Stomach smooth muscle (tissue), 2 donors: ENCODE measurements at regions not wholly inside any gene's neighbourhood (a gene's known extent, or its start where the extent isn't known, plus 50 kb on each side); places are given as distances from the start of the nearest gene placed in this dataset.

ENCODE experiments used
- H3K27ac ChIP-seq: one replicate; pipeline ENCODE4 v1.7.0; 2013; ENCODE audit warnings: mild to moderate bottlenecking, low read length, inconsistent platforms
- H3K27me3 ChIP-seq, 2 donors: one replicate each; pipeline ENCODE4 v1.7.0; 2013; ENCODE audit warnings: low read length in 2 of 2; ENCODE audit not compliant: insufficient read depth in 2 of 2, control insufficient read depth in 1 of 2
- H3K36me3 ChIP-seq, 2 donors: one replicate each; pipeline ENCODE4 v1.7.0; 2013; ENCODE audit warnings: low read length in 2 of 2; ENCODE audit not compliant: control insufficient read depth in 2 of 2, insufficient read depth in 2 of 2
- H3K4me1 ChIP-seq: one replicate; pipeline ENCODE4 v1.7.0; 2013; ENCODE audit warnings: low read length; ENCODE audit not compliant: control insufficient read depth, insufficient read depth
- H3K4me3 ChIP-seq, 2 donors: one replicate each; pipeline ENCODE4 v1.7.0; 2013; ENCODE audit warnings: low read length in 2 of 2
- H3K9ac ChIP-seq, 2 donors: one replicate each; pipeline ENCODE4 v1.7.0; 2013; ENCODE audit warnings: low read length in 2 of 2, mild to moderate bottlenecking in 1 of 2
- H3K9me3 ChIP-seq, 2 donors: one replicate each; pipeline ENCODE4 v1.7.0; 2013; ENCODE audit warnings: low read length in 2 of 2; ENCODE audit not compliant: control insufficient read depth in 2 of 2
- donor health status: healthy.
- donor health status: Pancreatic carcinoma.

DNA sequence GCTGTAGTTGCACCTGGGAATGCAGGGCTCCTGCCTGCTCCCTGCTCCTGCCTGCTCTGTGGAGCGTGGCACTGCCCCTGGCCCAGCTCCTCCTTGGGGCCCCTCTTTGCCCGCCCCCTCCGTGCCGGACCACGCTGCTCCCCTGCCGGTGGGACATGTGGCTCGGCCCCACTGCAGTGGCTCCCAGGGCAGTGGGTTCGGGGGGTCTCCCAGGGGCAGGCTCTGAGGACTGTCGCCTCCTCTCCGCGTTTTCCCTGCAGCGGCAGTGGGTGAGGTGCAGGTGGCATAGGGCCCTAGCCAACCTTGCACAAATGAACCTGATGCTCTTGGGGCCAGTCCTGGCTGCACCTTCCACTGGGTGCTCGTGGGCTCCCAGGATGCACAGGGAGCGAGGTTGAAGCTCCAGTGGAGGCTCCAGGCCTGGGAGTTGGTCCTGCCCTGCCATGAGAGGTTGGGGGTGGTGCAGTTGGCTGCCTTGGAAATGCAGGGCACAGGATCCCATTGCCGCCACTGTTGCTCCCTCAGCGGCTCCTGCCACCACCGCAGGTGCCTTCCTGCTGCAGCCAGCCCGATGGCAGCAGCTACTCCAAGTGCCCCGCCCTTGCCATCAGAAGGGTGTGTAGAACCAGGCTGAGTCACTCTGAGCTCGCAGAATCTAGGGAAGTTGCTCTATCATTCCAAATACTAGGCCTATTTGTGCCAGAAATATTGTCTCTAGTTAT, 313.1 kb upstream of the SYT4 start:
- no peak overlapping the region for H3K9ac ChIP-seq

DNA sequence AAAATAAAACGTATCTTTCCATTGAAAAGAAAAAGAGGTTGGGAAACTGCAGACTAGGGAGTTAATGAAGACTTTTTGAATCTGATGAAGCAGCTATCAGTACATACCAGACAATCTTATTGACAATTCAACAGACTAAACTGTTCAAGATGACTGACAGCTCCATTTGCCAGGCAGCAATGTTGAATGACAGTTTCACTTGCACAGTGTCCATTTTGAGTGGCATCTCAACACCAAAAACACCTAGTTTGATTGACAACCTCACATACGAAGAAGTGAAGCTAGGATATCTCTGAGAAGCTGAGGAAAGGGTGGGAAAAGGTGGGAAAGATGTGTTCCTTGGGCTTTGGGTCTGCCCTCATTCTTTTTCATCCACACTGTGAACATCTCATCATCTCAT, 315.0 kb upstream of the SYT4 start:
- no peak overlapping the region for H3K4me3 ChIP-seq
- no peak overlapping the region for H3K9ac ChIP-seq
- no peaks in the 10 kb centered on the region for H3K9me3 ChIP-seq
- no peaks in the 10 kb centered on the region for H3K4me1 ChIP-seq
- H3K27me3 ChIP-seq, result no peaks in the 10 kb centered on the region
- H3K36me3 ChIP-seq, result no peaks in the 10 kb centered on the region
- H3K27ac ChIP-seq, result no peak overlapping the region

More for the DNA sequence above, 313.1 kb upstream of the SYT4 start:
- no peaks in the 10 kb centered on the region for H3K4me1 ChIP-seq
- H3K27me3 ChIP-seq, result no peaks in the 10 kb centered on the region
- H3K9me3 ChIP-seq, result no peaks in the 10 kb centered on the region
- no peak overlapping the region for H3K27ac ChIP-seq
- no peak overlapping the region for H3K4me3 ChIP-seq
- H3K36me3 ChIP-seq, result no peaks in the 10 kb centered on the region

DNA sequence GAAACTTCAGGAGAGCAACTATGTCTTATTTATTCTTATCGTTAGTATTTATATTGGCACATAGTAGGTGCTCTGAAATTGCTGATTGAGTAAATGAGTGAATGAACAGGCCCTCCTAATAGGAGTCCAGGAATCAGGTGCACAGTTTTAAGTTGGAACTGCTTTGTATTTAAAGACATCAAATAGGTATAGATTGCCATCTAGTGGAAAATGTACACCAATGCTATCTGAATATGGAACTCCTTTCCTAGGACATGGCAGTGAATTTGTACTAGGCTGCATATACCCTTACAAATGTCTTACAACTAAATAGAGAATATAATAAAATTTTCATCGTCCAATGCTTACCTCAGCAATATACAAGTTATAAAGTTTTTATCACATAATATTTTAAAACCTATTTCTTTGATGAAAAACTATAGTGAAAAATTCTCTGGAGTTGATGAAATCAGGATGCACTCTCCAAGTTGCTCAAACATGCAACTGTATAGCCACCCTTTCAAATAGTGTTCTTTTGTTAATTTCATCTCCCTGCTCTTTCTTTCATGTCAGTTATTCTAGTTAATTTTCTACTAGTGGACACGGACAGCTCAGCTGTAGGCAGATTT, 318.9 kb upstream of the SYT4 start:
- Histone ChIP-seq H3K4me3 (no peak overlapping the region), H3K9me3 (no peaks in the 10 kb centered on the region), H3K36me3 (no peaks in the 10 kb centered on the region), H3K9ac (no peak overlapping the region), H3K4me1 (no peaks in the 10 kb centered on the region), H3K27ac (no peak overlapping the region), H3K27me3 (no peaks in the 10 kb centered on the region)

DNA sequence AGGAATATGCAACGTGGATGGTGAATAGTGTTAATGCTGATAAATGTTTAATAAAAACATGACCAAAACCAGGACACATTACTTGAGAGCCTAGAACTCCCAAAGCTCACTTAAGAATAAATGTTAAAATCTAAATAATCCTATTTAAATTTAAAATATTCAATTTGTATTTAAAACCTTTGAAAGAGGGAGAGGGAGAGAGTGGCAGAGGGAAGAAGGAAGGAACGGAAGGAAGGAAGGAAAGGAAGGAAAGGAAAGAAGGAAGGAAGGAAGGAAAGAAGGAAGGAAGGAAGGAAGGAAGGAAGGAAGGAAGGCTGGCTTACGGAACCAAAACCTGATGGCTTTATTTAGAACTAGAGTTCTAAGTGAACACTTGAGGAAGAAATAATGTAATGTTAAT, 324.1 kb upstream of the SYT4 start:
- H3K36me3 ChIP-seq, result no peaks in the 10 kb centered on the region
- no peaks in the 10 kb centered on the region for H3K4me1 ChIP-seq
- no peak overlapping the region for H3K4me3 ChIP-seq
- H3K27ac ChIP-seq, result no peak overlapping the region
- H3K9me3 ChIP-seq, result peaks cover 0 to 9% of the 10 kb centered on the region in 2 donors
- no peaks in the 10 kb centered on the region for H3K27me3 ChIP-seq
- H3K9ac ChIP-seq, result no peak overlapping the region

DNA sequence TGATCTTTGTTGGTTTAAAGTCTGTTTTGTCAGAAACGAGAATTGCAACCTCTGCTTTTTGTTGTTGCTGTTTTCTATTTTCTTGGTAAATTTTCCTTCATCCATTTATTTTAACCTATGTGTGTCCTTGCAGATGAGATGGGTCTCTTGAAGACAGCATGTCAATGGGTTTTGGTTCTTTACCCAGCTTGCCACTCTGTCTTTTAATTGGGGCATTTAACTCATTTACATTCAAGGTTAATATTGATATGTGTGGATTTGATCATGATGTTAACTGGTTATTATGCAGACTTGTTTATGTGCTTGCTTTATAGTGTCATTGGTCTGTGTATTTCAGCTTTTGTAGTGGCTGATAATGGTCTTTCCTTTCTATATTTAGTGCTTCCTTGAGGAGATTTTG, 327.9 kb upstream of the SYT4 start:
- H3K27ac ChIP-seq, result no peak overlapping the region
- no peaks in the 10 kb centered on the region for H3K36me3 ChIP-seq
- no peak overlapping the region for H3K4me3 ChIP-seq
- H3K4me1 ChIP-seq, result no peaks in the 10 kb centered on the region
- no peaks in the 10 kb centered on the region for H3K27me3 ChIP-seq
- no peak overlapping the region for H3K9ac ChIP-seq
- H3K9me3 ChIP-seq, result peaks cover 0 to 9% of the 10 kb centered on the region in 2 donors

GRCh38 chr18:43606795-43607194, 329.5 kb upstream of the SYT4 start:
- Histone ChIP-seq H3K4me3 (no peak overlapping the region), H3K27me3 (no peaks in the 10 kb centered on the region), H3K9ac (no peak overlapping the region), H3K36me3 (no peaks in the 10 kb centered on the region), H3K9me3 (peaks cover 0 to 9% of the 10 kb centered on the region in 2 donors), H3K4me1 (no peaks in the 10 kb centered on the region), H3K27ac (no peak overlapping the region)

DNA sequence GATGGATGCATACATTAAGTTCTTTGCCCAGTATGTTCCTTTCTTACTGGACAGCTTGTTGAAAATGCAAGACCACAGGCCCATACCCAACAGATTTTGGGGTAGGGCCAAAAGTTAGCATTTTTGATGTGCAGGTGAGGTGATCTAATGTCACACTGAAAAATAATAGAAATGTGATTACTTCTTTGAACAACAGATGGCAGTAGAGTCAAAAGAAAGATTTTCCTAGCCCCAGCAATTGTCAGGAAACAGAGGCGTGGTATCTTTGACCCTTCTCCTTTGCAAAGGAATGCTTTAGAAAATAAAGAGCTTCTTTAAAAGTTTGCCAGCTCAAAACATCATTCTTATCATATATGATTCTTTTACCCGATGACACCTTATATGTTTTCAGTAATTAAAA, 343.6 kb upstream of the SYT4 start:
- H3K9ac ChIP-seq, result no peak overlapping the region
- no peaks in the 10 kb centered on the region for H3K36me3 ChIP-seq
- H3K4me3 ChIP-seq, result no peak overlapping the region
- H3K27me3 ChIP-seq, result no peaks in the 10 kb centered on the region
- no peaks in the 10 kb centered on the region for H3K4me1 ChIP-seq
- H3K27ac ChIP-seq, result no peak overlapping the region
- H3K9me3 ChIP-seq, result no peaks in the 10 kb centered on the region

DNA sequence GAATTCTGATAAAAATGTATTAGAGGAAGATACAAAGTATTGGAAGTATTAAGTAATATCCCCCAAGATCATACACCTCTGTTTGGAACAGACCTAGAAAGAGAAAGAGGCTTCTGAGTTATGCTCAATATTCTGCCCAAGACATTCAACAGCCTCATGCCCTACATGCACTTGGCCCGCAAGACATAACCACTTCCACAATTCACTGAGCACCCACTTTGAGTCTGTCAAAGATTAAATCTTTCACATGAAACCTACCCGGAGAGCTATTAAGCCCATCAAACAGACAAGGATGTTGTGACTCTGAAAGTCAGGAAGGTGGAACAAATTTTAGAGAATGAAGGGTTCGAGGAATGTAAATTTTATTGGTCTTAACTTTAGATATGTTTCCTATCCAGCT, 344.7 kb upstream of the SYT4 start:
- Histone ChIP-seq H3K4me3 (no peak overlapping the region), H3K4me1 (no peaks in the 10 kb centered on the region), H3K9me3 (no peaks in the 10 kb centered on the region), H3K36me3 (no peaks in the 10 kb centered on the region), H3K27ac (no peak overlapping the region), H3K9ac (no peak overlapping the region), H3K27me3 (no peaks in the 10 kb centered on the region)

GRCh38 chr18:43625582-43625981, 348.3 kb upstream of the SYT4 start:
- H3K9ac ChIP-seq, result no peak overlapping the region
- H3K36me3 ChIP-seq, result no peaks in the 10 kb centered on the region
- H3K4me1 ChIP-seq, result no peaks in the 10 kb centered on the region
- no peaks in the 10 kb centered on the region for H3K27me3 ChIP-seq
- H3K9me3 ChIP-seq, result no peaks in the 10 kb centered on the region
- H3K4me3 ChIP-seq, result no peak overlapping the region
- no peak overlapping the region for H3K27ac ChIP-seq

DNA sequence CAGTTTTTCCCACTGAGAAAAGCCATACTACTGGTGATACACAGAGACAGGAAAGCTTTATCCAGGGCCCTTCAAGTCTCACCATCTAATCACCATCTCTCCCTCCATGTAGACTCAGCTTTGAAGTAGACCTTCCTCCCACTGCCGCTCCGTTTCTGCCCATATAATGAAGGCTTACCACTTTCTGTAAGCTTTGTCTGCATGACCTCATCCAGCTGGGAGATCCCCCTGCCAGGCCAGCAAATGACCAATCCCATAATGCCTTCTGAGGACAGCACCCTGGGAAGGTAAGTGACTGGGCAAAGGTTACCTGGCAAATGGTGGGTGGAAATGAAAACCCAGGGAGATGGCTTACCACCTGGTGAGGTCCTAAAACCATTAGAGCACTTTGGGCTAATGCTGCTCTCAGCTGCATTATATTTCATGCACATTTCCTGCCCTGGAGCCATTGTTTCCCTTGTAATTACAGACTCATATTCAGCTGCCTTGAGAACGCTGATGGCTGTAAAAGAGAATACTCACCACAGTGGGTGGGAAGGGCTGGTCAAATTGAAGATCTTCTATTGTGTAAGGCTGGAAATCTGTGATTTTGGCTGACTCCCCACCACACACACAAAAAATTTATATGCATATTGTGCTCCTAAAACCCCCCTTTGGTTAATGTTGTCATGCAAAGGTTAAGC, 350.7 kb upstream of the SYT4 start:
- no peaks in the 10 kb centered on the region for H3K9me3 ChIP-seq
- H3K27ac ChIP-seq, result no peak overlapping the region
- H3K9ac ChIP-seq, result no peak overlapping the region
- H3K36me3 ChIP-seq, result no peaks in the 10 kb centered on the region
- H3K4me3 ChIP-seq, result no peak overlapping the region
- no peaks in the 10 kb centered on the region for H3K4me1 ChIP-seq
- no peaks in the 10 kb centered on the region for H3K27me3 ChIP-seq

DNA sequence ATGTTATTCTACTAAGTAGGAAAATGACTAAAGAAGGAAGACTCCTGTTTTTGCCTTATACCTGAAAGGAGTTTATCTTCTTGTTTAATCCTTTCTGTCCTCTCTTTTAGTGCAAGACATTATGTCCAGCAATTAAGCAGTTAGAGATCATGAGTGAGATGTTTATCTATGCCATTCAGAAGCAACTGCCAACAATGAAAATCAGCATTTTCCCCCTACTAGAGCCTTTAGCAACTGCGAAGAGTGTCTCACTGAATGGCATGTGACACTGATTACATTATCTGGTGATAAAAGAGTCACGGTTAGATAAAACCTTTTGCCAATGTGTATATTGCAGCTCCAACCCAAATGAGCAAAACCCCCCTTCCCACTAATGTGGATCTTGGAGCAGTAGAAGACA, 357.7 kb upstream of the SYT4 start:
- H3K4me1 ChIP-seq, result no peaks in the 10 kb centered on the region
- no peaks in the 10 kb centered on the region for H3K27me3 ChIP-seq
- H3K36me3 ChIP-seq, result no peaks in the 10 kb centered on the region
- H3K4me3 ChIP-seq, result no peak overlapping the region
- no peak overlapping the region for H3K27ac ChIP-seq
- no peak overlapping the region for H3K9ac ChIP-seq
- peaks cover 0 to 2% of the 10 kb centered on the region in 2 donors for H3K9me3 ChIP-seq
